ENCODE measurements at regions not wholly inside any gene's neighbourhood (a gene's known extent, or its start where the extent isn't known, plus 50 kb on each side); places are given as distances from the start of the nearest gene placed in this dataset.

DNA sequence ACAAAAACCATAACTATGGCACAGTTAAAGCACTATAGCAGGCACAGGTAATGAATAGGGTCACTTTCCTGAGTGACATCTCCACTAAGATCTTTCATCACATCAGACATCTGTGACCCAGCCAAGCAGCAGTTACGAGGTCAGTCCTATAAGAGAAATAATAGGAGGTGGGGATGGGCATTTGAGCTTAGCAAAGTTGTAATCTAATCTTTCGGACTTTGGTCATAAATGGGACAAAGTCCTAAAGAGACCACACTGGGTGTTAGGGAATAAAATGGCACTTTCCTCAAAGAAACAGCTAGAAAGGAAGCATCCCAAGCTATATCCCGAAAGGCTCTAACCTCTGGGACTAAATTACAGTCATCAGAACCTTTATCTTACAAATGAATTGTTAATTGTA is 432.2 kb downstream of the PIK3R1 start:
- DNase-seq (ENCODE audit: low read depth in 4 of 4, low spot score in 2 of 4), result no peak

DNA sequence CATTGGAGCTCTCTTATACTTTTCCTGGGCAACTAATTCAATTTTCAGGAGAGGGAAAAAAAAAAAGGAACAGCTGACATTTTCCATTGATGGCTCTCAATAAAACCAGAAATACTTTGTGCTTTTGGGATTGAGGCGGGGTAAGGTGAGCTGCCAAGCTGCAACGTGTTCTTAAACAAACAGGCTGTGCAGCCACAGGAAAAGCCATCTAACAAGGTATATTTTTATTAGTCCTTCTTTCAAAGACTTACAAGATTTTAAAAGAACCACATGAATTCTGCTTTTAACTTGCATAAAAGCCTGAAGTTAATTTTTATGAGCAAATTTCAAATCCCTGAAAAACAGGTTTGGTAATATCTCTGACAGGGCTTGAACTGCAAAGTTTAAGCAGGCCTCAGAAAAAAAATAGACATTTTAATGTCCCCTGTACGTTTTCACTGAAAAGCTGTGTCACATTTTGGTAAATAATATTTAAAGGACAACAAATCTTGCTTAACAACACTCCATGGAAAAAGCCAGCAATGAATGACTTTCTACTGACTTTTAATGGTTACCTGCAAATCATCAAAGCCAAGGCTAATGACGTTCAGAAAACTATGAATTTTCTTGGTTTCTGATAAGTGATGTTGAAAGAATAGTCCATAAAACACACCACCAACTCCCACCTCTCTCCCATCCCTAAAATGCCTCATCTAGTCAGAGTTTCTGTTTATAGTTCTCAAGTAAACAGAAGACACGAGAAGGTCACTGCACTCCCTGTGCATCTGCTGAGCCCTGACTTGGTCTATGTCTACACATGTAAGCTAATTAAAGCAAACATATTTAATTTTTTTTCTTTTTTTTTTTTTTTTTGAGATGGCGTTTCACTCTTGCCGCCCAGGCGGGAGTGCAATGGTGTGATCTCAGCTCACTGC is 433.6 kb downstream of the PIK3R1 start:
- DNase-seq (ENCODE audit: low read depth in 4 of 4, low spot score in 2 of 4), result no peak

DNA sequence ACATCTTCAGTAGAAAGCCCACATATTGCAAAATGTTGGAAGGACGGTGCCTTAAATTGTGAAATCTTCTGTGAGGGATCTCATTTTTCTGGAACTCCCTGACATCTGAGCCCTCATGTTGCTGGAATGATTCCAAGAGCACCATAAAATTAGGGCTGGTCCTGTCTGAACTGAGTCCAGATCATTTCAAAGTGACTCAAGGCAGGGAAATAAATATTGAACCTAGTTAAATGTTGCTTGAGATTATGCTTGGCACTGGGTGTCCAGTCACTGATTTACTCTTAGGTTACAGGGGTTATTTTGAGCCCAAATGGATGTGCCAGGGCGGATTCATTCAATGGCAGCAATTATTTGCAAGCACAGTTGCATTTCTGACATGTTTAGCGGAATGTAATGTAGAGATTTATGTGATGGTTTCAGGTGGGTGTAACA is 437.0 kb downstream of the PIK3R1 start:
- peak in 1 of 4 donors; percentile 45 for DNase-seq (ENCODE audit: low read depth in 4 of 4, low spot score in 2 of 4)

DNA sequence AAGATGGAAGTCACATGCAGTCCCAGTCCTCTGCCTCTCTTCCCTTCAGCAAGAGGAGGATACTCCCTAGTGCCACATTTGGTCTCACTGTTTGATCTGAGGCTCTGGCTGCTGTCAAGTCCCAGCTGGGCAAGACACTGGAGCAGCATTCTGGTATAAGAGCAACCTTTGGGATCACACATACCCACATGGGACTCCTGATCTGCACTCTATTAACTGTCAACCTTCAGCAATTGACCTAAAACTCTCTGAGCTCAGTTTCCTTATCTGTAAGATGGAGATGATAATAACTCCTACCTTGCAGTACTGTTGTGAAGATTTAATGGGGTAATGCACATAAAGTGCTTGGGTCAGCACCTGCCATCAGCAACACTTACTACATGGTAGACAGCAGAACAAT is 437.9 kb downstream of the PIK3R1 start:
- no peak for DNase-seq (ENCODE audit: low read depth in 4 of 4, low spot score in 2 of 4)

DNA sequence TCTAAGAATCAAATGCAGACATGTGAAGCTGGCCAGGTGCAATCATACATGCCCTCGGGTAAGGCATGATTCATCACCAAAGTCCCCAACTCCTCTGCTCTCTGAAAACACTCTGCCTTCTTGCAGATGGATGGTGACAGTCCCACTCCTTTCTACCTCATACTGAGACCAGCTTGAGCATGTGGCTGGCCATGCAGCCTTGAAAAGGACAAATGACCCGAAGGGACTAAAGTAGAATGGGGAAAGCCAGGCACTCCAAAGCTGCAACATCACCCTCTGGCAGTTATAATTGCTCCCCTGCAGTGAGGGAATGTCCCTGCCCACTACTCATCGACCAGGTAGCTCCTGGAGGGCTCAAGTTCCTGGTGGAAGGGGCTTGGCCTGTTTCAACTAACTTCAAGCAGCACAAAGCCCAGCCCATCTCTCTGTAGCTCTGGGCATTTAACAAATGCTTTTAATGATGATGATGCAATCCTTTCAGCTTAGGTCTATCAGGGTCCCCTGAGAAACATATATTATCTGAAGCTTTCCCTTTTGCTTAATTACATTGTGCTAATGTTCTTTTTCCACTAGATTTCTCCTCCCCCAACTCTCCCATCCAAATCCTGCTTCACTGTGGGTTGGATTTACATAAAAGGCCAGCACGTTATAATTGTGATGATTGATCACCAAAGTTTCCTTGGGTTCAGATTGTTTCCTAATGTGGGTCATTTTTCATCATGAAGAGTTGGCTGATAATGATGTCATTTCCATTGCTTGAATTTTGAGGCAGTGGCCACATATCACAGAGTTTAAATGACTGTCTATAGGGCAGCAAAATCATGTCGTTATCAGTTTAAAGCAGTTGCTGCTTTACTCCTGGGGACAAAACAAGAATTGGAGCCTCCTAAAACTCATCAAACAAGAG is 436.5 kb upstream of the SLC30A5 start:
- no peak for DNase-seq (ENCODE audit: low read depth in 4 of 4, low spot score in 2 of 4)

DNA sequence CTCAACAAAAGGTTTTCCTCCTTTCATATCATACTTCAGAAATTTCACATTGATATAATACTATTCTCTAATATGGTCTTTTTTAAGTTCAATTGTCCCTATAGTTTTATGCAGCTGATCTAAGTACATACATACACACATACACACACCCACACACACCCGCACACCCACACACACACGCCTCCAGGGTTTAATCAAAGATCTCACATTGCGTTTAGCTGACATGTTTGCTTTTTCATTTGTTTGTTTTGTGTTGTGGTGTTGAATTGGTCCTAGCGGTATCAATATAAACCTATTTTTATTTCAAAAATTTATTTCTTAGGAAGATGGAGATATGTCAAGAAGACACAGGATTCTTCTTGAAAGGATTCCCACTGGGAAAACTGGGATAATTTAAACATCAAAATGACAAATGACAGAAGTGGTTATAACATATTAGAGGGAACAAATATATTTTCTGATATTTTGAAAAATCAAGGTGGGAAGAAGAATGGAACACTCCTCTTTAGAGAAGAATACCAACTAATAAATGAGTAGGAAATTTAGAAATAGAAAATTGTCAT is 434.9 kb upstream of the SLC30A5 start:
- no peak for DNase-seq (ENCODE audit: low read depth in 4 of 4, low spot score in 2 of 4)

DNA sequence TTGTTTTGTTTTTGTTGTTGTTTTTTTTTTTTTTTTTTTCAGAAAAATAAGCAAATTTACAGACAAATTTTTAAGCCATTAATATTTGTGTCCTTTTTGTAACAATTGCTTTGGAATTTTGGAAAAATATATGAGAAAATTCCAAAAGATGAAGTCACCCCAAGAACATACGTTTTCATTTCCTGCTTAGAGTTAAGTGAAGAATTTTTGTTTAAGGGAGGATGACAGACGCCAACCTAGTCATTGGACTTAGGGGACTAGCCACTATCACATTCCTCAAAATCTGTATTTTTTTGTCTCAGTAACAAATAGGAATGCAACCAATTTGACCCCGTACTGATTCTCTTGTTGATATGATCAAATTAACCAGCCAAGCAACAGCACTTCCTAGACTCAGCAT is 433.9 kb upstream of the SLC30A5 start:
- no peak for DNase-seq (ENCODE audit: low read depth in 4 of 4, low spot score in 2 of 4)

DNA sequence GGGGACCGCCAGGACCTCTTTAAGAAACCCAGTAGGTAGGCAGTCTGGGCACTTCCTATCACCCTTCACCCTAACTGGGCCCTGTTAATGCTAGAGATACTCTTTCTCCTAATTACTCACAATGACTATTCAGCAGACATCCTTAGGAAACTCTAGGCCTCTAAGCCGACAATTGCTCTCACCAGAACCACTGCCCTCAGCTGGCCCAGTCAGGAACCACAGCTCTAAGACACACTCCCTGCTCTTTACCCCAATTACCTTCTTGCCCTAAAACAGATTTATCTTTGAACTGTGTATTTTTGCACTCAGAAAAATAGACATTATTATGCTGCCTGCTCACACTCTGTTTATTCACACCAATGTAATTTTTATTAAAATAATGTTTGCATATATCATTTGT is 432.6 kb upstream of the SLC30A5 start:
- no peak for DNase-seq (ENCODE audit: low read depth in 4 of 4, low spot score in 2 of 4)

DNA sequence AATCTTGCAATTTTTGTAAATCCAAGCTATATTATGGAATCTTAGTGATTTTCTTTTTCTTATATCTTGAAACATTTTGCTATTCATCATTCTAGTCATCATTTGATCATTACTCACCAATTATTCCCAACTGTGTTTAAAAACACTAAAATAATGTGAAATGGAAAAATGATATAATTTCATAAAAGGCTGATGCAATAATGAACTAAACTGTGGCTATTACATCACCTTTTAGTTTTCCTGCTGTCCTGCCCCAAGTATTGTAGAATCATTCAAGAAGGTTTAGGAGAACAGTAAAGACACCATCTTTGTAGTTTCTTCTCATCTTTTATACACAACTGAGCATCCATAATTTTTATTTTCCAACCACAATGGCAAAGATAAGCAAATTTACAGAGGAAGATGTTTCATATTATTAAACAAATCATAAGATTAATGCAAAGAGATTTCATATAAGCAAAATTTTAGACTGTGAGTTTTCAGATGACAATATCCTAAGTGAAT is 431.0 kb upstream of the SLC30A5 start:
- DNase-seq (ENCODE audit: low read depth in 4 of 4, low spot score in 2 of 4), result no peak

DNA sequence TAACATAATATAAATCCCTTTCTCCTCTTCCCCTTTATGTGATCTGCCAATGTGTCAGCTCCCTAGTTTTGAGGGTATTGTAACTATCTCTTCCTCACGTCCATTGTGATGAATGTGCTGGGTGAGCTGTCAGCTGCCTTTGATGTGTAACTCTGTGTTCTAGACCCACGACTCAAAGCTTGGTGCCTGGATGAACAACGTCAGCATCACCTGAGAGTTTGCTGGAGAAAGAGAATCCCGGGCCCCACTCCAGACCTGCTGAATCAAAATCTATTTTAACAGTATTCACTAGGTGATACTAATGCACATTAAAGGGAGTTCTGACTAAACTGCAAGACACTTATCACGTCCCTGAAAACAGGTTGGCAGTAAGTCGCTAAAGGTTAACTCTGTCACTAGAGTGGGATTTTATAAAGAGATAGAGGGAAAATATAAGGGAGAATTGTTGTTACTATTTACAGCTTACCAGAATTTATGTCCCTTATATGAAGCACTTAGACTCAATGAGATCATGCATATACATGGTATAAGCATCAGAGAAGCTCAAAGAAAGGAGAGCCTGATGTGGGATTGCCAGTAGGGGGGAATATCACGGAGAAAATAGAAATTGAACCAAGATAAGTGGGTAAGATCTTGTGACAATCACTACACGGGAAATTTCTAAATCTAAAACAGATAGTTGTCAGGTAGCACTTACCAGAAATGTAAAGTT is 423.8 kb upstream of the SLC30A5 start:
- DNase-seq (ENCODE audit: low read depth in 4 of 4, low spot score in 2 of 4), result no peak

DNA sequence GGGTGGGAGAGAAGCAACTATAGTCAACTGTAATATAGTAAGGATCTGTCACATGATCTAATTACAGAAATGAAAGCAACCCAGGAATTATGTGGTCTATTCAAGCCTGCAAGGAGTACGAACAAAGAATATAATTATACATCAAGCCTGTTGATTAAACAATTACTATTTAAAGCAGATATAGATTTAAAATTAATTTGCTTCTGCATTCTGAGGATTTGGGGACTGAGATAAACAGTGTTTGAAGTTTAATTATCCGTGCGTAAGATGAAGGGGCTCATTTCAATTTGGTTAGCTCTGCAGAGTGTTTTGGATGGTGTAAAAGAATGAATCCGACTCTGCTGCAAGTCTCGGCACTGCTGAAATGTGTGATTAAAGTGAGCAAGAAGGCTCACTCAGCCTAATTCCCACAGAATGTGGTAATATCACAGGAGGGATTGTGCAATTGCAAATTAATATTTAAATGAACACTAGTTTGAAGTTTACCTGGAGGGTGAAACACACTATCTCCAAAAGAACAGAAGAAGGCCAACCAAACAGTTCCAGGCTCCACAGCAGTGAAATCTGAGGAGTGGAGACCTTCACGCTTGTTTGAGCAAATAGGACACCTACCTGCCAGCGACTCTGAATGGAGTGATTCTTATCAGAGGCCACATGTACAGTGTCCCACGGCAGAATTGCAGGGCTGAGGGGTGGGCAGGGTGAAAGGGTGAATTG is 420.6 kb upstream of the SLC30A5 start:
- peak in 1 of 4 donors; percentile 44 for DNase-seq (ENCODE audit: low read depth in 4 of 4, low spot score in 2 of 4)

DNA sequence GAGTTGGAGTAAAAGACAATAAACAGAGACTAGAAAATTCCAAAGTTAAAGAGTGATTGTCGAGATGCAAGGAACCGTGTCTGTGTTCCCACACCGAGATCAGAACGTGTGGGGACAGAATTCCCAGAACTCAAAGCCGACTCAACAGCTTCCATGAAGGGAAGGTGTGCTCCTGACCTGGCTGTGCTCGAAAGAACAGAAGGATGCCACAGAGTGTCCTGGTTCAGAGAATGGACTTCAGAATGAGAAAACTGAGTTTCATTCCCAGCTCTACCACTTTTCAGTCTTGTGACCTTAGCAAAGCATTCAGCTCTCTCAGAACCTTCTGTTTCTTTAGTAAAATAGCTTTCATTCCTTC is 420.0 kb upstream of the SLC30A5 start:
- no peak for DNase-seq (ENCODE audit: low read depth in 4 of 4, low spot score in 2 of 4)

DNA sequence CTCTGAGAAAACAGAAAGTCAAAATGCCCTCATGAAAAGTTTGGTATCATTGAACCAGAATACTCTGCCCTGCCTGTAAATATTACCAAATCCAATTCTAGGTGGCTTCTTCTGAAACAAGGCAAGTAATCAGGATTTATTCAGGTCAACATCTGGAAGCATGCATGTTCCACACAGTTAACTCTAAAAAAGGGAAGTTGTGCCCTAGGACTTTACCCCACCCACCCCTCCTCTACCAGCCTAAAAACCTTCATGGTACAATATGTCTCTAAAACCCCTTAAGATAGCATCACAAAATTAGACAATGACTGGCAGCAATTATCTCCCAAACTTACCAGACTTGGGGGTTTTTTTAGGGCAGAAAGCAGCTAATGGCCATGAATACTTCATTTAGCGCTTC is 414.8 kb upstream of the SLC30A5 start:
- DNase-seq (ENCODE audit: low read depth in 4 of 4, low spot score in 2 of 4), result no peak

DNA sequence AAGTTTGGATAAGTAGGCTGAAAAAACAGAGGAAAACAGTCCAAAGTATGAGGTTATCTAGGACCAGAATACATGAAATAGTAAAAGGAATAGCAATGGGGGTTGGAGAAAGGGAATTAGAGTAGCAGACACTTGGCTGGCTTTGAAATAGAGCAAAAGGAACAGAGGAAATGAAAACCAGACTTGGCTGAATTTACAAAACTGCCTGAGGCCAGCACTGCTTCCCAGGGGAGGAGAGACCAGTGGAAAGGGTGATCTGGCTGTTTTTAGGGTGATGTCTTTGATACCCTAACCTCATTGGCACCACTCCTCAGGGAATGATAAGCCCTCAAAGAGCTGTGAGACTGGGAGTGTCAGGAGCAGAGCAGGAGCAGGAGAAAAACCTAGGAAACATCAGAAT is 413.4 kb upstream of the SLC30A5 start:
- DNase-seq (ENCODE audit: low read depth in 4 of 4, low spot score in 2 of 4), result no peak

DNA sequence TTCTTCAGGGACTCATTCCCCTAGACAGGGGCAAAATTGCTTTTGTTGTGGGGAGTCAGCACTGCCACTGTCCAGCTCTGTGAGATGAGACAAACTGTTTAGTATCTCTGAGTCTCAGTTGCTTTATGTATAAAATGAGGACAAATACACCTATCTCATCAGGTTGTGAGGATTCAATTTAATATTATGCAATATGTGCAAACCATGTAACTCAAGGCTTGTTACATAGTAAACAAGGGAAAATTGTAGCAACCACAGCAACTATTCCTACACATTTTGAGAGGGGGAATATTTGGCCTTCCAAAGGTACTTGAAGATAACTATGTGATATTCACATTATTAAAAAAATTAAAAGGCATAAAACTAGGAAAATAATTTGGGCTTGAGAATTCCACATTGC is 411.9 kb upstream of the SLC30A5 start:
- DNase-seq (ENCODE audit: low read depth in 4 of 4, low spot score in 2 of 4), result no peak

DNA sequence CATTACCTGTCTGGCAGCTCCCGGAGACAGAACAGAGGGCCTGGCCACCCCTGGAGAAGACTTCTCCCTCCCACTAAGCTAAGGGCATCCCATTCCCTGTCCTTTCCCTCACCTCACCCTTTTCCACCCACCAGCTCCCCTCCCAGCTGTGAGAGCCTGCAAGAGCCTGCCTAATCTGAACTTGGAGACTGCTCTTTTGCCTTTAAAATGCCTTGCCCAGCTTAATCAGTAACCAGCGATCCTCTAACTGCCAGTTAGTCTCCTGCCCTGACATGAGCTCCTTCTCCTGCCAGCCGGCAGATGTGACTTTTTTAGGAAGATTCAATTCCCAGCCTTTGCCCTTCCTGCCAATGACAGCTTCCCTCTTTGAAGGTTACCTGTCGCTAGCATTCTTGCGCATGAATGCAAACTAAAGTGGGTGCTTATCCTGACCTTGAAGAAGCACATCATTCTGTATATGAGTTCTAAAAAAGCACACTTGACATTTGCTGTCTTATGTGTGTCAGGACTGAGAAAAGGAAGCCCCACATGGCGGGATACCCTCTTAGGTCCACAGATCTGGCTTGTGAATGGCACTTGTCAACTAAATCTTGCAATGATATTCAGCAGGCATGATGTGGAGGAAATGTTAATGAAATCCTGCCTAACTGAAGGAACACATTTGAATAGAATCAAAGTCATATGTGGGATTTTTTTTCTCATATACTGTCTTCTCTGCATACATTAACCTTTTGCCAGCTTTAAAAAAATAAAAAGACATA is 411.2 kb upstream of the SLC30A5 start:
- peak in 1 of 4 donors; percentile 49 for DNase-seq (ENCODE audit: low read depth in 4 of 4, low spot score in 2 of 4)

DNA sequence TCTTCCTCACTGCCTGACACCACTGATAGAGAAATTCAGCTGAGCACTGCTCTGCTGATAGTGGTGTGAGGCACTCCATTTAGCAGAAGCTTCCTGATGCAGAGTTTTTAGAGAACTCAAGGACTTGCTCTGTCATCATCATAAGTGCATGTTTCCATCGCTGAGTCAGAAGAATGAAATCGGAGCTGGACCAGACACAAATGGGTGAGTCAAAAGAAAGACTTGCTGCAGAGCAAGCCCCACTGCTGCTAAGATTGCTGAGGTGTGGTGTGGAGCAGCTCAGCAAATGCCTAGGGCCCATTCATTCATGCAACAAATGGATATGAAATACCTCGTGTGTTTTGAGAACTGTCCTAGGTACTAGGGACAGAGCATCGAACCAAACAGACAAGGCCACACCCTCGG is 410.2 kb upstream of the SLC30A5 start:
- DNase-seq (ENCODE audit: low read depth in 4 of 4, low spot score in 2 of 4), result no peak

DNA sequence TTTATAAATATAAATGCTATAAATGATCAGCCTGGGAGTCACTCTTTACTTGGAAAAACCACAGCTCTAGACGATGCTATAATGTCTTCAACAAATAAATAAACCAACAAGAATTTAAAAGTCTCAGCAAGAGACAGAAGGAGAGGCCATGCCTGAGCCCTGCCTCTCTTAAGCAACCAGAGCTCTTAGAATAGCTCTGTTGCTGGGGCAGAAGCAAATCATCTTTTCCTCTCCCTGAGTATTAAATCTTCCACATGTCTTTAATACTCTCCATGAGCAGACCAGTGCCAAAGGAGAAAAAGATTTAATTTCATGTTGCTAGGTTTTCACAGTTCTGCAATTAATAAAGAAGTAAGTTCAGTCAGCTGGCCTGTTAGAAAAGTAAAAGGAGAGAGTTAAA is 408.0 kb upstream of the SLC30A5 start:
- no peak for DNase-seq (ENCODE audit: low read depth in 4 of 4, low spot score in 2 of 4)

DNA sequence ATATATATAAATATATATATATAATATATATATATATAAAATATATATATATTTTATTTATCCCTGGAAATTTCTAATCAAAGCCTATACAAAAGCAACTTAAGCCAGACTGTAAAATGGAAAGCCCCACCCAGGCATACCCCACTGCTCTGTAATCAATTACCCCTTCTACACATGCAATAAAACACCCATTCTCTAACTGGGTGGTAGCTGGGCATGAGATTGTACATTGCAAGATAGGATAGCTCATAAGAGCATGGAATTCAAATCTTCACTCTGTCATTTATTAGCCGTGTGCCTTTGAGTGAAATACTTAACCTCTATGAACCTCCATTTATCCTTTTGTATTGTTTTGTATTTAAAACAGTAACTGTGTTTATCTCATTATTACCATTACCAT is 405.3 kb upstream of the SLC30A5 start:
- no peak for DNase-seq (ENCODE audit: low read depth in 4 of 4, low spot score in 2 of 4)
